ENCODE measurements at regions not wholly inside any gene's neighbourhood (a gene's known extent, or its start where the extent isn't known, plus 50 kb on each side); places are given as distances from the start of the nearest gene placed in this dataset.
"Not testable (repeated sequence)": the region's sequence is repeated elsewhere in the genome, so short reads cannot be mapped to it uniquely, and the experiment has no call there.

GRCh38 chr9:90451804-90452203, 190.8 kb downstream of the DIRAS2 start:
- DNase-seq, result no peak

DNA sequence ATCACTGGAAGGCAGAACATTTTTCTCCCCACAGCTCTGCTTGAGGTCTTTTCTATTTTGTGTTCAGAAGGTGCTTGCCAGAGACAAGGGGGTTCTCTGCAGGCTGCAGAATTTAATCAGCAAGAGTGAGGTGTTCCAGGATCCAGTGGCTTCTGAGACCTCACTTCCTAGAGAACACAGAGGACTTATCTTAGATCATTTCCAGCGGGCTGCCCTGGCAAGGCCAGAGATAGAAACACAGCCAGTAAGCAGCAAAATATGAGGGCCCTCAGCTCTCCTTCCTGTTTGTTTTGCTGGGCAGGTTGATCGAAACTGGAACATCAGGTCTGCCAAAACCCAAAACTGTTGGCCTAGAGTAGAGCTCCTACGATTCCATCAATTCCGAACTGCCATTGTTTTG, 187.3 kb downstream of the DIRAS2 start:
- DNase-seq, result no peak

DNA sequence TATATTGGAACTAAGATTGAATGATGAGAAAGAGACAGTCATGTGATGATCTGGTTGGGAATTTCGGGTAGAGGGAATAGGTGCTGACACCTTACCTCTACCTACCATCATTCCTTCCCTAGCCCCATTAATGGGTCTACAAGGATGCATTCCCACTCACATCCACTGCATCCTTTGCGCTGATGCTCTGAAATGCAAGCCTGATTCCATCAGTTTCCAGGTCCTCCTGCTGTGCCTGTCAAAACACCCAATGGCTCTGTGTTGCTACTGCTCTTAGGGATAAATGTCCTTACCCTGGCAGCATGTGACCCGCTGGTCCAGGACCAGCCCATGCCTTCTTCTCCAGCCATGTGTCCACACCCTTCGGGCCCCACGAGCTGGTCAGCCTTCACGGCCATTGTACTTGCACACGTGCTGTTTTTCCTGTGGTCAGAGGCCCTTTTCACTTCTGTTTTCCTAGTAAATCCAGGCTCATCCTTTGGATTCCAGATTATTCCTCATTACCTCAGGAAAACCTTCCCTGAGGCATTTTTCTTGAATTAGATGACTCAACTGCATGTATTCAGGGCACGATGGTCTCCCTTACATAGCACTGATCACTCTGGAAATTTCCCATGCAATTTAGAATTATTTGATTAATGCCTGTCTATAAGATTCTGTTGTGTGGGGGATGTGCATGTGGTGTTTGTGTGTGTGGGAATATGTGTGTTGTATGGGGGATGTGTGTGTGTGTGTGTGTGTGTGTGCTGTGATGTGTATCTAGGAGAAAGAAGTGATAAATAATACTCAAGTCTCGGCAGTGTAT, 185.0 kb downstream of the DIRAS2 start:
- no peak for DNase-seq

GRCh38 chr9:90458485-90458884, 184.1 kb downstream of the DIRAS2 start:
- peak; percentile 19 for DNase-seq

GRCh38 chr9:90459321-90459720, 183.3 kb downstream of the DIRAS2 start:
- DNase-seq, result no peak

DNA sequence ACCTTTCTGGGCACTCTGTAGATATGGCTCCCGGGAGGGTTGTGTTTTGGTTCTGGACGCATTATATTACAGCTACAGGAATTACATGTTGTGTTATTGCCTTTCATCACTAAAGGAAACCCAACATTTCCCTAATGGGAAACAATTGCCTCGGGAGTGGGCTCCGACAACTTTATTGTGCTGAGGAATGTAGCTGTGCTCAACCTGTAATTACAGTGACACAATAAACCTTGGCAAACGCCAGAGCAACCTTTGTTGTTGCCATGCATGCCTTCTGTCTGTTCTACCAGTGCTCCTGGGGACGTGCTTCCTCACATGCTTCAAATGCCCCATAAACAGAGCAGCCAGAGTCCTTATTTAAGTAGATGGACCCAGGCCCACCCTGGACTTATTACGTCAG, 182.4 kb downstream of the DIRAS2 start:
- DNase-seq, result no peak

GRCh38 chr9:90464978-90465377, 177.6 kb downstream of the DIRAS2 start:
- DNase-seq, result no peak

DNA sequence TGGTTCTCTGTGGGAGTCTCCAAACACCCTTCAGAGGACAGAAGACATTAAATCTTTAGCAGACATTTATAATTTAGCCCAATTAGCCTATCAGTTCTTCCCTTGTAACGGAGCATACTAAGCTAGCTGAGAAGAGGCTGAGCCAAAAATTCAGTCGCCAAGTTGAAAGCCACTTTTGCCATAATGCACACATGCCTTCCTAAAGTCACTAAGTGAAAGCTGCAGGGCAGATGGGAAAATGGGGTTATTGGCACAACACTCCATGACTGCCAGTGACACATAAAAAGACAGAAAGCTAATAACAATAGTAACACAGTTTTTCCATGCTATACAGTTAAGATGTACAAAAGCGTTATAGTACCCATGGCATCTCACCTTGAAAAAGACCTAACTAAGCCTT, 176.2 kb downstream of the DIRAS2 start:
- DNase-seq, result no peak

- DNase-seq, result no peak
Observed at GRCh38 chr9:90469435-90469834, 173.2 kb downstream of the DIRAS2 start.

DNA sequence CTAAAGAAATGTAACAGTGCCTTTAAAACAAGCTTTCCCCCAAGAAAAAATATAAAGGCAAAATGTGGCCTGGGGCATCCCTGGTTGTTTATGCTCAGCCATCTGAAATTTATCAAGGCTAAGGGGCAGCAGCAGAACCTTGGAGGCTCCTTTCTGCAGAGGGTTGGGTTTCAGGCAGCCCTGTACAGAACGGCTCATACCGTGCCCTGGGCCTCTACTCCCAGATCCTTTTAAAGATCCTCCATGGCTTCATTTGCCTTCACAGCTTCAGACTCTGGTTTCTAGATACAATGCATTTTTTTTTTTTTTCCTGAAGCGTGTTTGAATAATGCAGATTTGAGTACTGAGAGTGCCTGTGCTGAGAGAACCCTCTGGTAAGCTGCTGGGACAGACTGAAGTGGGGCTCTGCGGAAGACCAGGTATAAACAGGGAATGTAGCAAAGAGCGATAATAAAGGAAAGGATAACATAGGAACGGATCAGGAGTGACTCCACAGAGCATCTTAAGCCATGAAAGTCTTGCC, 172.7 kb downstream of the DIRAS2 start:
- DNase-seq, result no peak

DNA sequence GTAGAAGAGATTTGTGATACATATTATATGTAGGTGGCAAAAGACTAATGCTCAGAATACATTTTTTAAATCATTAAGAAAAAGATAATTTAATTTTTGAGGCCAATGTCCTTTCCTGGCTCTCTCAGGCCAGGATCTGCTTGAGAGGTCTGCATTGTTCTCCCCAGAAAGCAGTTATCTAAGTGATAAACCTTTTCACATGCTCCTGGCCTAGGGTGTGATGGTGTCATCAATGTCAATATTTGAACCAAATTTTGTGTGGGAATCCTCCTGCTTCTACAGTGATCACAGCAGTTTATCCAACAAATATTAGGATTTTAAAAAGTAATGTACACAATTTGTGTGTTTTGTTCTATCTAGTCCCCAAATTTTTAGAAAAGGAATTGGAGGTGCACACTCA, 166.6 kb downstream of the DIRAS2 start:
- no peak for DNase-seq

DNA sequence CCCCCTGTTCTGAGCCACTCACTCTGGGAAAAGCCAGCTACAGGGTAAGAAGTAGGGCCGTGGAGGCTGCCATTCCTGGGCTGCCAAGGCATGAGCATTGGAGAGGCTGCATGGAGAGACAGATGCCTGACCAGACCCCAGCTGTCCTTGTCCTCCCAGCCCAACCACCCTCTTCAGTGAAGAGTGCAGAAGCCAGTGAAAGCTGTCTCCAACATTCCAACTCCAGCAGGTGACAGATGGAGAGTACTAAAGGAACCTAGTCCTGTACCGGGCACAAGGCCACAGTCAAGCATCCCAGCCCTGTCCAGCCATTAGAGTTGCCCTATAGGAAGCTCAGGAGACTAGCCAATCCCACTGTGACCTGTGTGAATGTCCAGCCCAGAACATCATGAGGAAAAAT, 165.1 kb downstream of the DIRAS2 start:
- no peak for DNase-seq

DNA sequence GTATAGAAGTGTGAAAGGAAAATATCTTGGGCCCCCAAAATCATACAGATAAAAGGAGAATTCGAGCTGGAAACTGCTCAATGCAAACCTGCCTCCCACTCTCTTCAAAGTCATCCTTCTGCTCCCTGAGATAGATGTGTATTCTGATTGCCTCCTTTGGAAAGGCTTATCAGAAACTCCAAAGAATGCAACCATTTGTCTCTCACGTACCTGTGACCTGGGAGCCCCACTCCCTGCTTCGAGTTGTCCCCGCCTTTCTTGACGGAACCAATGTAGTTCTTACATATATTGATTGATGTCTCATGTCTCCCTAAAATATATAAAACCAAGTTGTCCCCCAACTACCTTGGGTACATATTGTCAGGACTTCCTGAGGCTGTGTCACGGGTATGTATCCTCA, 163.8 kb downstream of the DIRAS2 start:
- no peak for DNase-seq

DNA sequence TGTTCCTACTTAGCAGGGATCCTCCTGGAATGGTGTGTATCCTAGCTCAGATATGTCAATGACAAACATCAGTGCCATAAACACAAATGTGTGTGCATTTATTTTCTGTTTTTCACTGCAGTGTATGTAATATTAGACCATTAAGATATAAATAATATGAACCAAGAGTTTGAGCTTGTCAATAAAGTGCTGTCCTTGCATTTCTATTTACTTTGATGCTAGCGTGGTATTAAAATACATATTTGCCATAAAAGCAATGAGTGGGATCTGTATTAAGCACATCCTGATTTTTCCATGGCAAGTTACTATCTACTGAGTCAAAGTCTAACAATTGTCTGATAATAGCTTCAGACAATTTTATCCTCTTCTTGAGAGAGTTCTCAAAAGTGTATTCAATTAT, 157.6 kb downstream of the DIRAS2 start:
- DNase-seq, result no peak

GRCh38 chr9:90489066-90489465, 153.6 kb downstream of the DIRAS2 start:
- no peak for DNase-seq

DNA sequence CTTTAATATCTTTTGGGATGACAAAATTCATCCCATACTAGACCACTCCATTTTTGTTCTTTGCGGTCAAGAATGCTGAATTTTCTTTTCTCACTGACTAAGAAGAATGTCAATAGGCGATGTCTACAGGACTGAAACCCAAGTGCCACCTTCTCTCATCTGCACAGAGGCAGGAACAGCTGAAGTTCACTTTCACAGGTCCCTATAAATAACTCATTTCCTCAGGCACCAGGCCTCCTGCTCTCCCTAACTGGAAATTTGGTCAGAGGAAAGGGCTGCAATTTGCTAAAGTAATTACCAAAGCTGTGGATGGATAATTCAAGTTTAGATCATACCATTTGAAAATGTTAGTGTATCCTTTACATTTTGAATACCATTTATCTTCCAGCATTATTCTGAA, 142.9 kb downstream of the DIRAS2 start:
- no peak for DNase-seq

GRCh38 chr9:90502134-90502533, 140.5 kb downstream of the DIRAS2 start:
- no peak for DNase-seq

GRCh38 chr9:90504486-90504885, 138.1 kb downstream of the DIRAS2 start:
- DNase-seq, result no peak

DNA sequence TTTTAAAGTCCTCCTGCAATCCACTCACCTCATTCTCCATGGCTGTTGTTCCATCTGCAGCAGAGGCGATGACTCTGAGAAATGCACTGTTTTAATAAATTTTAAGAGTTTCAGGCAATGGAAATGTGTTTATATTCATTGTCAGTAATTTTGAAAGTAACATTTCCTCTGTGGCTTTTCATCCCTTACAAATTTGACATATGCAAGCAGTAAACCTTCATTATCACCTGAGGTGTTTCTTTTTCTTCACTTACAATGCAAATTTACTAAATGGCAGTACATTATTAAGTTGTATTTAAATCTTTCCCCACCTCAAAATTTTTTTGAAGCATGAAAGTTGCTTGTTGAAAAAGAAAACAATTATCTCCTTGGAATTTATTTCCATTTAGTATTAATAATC, 136.9 kb downstream of the DIRAS2 start:
- DNase-seq, result no peak

GRCh38 chr9:90506402-90506801, 136.2 kb downstream of the DIRAS2 start:
- DNase-seq, result not testable (repeated sequence)

- no peak for DNase-seq
Observed at GRCh38 chr9:90507621-90508020, 135.0 kb downstream of the DIRAS2 start.

- DNase-seq, result no peak
Observed at GRCh38 chr9:90508940-90509339, 133.7 kb downstream of the DIRAS2 start.

DNA sequence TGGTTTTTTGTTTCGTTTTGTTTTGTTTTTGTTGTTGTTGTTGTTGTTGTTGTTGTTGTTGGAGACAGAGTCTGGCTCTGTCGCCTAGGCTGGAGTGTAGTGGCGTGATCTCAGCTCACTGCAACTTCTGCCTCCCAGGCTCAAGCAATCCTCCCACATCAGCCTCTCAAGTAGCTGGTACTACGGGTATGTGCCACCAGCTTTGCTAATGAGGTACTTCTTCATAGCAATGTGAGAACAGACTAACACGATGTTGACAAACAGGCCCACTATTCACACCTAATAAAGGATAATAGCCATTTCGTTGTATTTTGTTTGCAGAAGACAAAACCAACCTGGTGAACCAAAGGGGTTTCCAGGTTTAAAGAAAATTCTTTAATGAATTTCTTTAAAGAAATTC, 130.9 kb downstream of the DIRAS2 start:
- no peak for DNase-seq

DNA sequence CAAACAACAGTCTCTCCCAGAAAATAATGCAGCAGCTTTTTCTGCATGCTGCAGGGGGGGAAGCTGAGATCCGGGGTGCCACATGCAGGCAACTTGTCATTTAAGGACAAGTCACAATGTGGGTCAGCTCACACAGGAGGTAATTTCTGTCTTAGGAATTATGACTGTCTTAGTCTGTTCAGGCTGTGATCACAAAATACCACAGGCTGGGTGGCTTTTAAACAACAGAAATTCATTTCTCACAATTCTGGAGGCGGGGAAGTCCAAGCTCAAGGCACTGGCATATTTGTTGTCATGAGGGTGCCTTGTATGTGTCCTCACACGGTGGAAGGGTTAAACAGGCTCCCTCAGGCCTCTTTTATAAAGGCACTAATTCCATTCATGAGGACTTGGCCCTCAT, 127.7 kb downstream of the DIRAS2 start:
- no peak for DNase-seq

- DNase-seq, result no peak
Observed at GRCh38 chr9:90515510-90515909, 127.1 kb downstream of the DIRAS2 start.
